Testis (tissue), 2 donors: ENCODE measurements at regions not wholly inside any gene's neighbourhood (a gene's known extent, or its start where the extent isn't known, plus 50 kb on each side); places are given as distances from the start of the nearest gene placed in this dataset.

Experiments used
- DNase-seq: peaks from one replicate; pipeline ENCODE4 v3.0.0-alpha.2; 2019
- H3K27ac ChIP-seq, 2 donors: fragments of 200-600 bp; sonication (generic); one replicate each; pipeline ENCODE4 v1.5.1; 2019
- H3K27me3 ChIP-seq: fragments of 200-600 bp; sonication (generic); one replicate; pipeline ENCODE4 v1.5.1; 2019
- H3K36me3 ChIP-seq: fragments of 200-600 bp; sonication (generic); one replicate; pipeline ENCODE4 v1.5.1; 2017; ENCODE audit warnings: low read depth; ENCODE audit errors: missing control alignments
- H3K4me1 ChIP-seq: fragments of 200-600 bp; sonication (generic); one replicate; pipeline ENCODE4 v1.5.1; 2019
- H3K4me3 ChIP-seq, 2 donors: fragments of 200-600 bp; sonication (generic); one replicate each; pipeline ENCODE4 v1.5.1; 2017 to 2019
- H3K9me3 ChIP-seq: fragments of 200-600 bp; sonication (generic); one replicate; pipeline ENCODE4 v1.5.1; 2017
- POLR2A ChIP-seq: fragments of 450-650 bp; IDR thresholded peaks from one replicate; pipeline ENCODE4 v1.6.1; 2017; ENCODE audit warnings: antibody characterized with exemption, mild to moderate bottlenecking, moderate library complexity
- WGBS, 2 donors: methylation state at CpG; one replicate each; pipeline ENCODE4 v1.1.5; 2018; 5-methylcytosine and 5-hydroxymethylcytosine counted together
- intact Hi-C: fragments of 100-400 bp; cut with DNase I; formaldehyde crosslinking; loops from one replicate; pipeline ENCODE4 v1.15.1; 2023; ENCODE audit warnings: low total_unique reads
- TF ChIP-seq, protein P1 (sequence below), 3 experiments: fragments of 450-650 bp in 2 of 3; fragments of 200-600 bp in 1 of 3; sonication (generic) in 1 of 3; IDR thresholded peaks; one replicate each; pipeline ENCODE4 v1.5.1; 2016 to 2019; ENCODE audit warnings: antibody characterized with exemption in 3 of 3, mild to moderate bottlenecking in 2 of 3, moderate library complexity in 1 of 3

DNA sequence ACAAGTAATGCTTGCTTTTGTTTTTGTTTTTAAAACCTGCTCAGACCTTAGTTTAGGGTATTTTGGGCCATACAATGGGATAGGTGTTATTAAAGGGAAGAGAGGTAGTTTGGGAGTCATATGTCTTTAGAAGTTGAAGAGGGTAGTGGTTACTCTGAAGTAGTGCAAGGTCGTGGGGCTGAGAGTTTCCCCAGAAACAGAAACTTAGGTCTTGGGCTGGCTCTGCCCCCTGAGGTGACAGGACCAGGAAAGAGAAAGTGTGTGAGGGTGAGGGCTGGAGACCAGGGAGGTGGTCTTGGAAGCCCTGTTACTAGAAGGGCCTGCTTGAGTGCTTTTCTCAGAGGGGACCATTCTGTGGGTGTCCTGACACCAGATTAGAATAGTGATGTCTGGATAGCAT lies 500.5 kb upstream of the SPHKAP start:
- DNase-seq, result no peak
- H3K4me1 ChIP-seq, result peaks cover 3% of the 10 kb centered on the region
- TF ChIP-seq, protein P1, sequence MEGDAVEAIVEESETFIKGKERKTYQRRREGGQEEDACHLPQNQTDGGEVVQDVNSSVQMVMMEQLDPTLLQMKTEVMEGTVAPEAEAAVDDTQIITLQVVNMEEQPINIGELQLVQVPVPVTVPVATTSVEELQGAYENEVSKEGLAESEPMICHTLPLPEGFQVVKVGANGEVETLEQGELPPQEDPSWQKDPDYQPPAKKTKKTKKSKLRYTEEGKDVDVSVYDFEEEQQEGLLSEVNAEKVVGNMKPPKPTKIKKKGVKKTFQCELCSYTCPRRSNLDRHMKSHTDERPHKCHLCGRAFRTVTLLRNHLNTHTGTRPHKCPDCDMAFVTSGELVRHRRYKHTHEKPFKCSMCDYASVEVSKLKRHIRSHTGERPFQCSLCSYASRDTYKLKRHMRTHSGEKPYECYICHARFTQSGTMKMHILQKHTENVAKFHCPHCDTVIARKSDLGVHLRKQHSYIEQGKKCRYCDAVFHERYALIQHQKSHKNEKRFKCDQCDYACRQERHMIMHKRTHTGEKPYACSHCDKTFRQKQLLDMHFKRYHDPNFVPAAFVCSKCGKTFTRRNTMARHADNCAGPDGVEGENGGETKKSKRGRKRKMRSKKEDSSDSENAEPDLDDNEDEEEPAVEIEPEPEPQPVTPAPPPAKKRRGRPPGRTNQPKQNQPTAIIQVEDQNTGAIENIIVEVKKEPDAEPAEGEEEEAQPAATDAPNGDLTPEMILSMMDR (IDR thresholded peaks at IDR 0.05), result no peak
- H3K36me3 ChIP-seq, result no peaks in the 10 kb centered on the region
- 52 to 69% methylated on average over 1 of the region's 1 CpG for WGBS, 2 donors
- no peaks in the 10 kb centered on the region for H3K9me3 ChIP-seq
- no peak overlapping the region for H3K4me3 ChIP-seq
- no peaks in the 10 kb centered on the region for H3K27me3 ChIP-seq
- no peak overlapping the region for H3K27ac ChIP-seq
- intact Hi-C loops, result no loop called here

DNA sequence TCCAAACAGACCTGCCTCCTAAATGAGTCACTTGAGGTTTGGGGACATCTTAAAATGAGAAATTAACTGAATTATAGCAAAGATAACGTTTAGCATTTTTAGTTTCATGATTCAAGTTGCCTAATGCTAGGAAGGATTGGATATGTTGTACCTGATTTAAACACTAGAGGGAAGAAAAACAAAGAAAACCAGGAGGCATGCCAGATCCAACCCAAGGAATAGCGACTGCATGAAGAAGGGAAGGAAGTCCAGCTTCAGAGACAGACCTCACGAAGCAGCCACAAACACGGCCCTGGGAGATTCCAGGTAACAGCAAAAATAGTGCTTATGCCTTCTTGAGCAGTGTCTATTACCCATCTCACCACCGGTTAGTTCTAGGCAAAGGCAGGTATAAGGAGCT lies 499.9 kb upstream of the SPHKAP start:
- no peak overlapping the region for H3K27ac ChIP-seq
- TF ChIP-seq, protein P1 (IDR thresholded peaks at IDR 0.05), result peak in 2 of 3 experiments; percentile 48 to 54
- TF ChIP-seq POLR2A, result no peak
- peaks cover 3% of the 10 kb centered on the region for H3K4me1 ChIP-seq
- no peaks in the 10 kb centered on the region for H3K9me3 ChIP-seq
- H3K27me3 ChIP-seq, result no peaks in the 10 kb centered on the region
- no peaks in the 10 kb centered on the region for H3K36me3 ChIP-seq
- intact Hi-C loops, result no loop called here
- DNase-seq, result peak; percentile 56
- WGBS, 2 donors, result 39 to 48% methylated on average over 5 of the region's 5 CpGs
- H3K4me3 ChIP-seq, result no peak overlapping the region

DNA sequence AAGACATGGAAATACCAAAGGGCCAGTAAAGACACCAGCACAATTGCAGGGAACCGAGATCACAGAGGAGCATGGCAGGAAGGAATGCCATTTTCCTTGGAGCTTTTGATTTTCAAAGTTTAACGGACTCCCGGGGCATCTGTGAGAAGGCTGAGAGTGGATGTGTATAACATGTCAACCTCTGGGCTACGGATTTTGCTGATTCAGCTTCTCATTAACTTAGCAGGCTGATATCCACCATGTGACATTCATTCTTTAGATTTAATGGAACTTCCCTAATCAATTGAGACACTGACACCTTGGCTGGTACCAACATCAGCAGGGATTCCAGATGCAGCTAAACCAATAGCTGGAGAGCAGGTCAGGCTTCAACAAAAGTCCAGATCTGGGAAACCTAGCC lies 496.6 kb upstream of the SPHKAP start:
- intact Hi-C loops, result no loop called here
- no peak overlapping the region for H3K27ac ChIP-seq
- H3K27me3 ChIP-seq, result no peaks in the 10 kb centered on the region
- no peak for DNase-seq
- H3K4me3 ChIP-seq, result no peak overlapping the region
- 86 to 99% methylated on average over 4 of the region's 4 CpGs for WGBS, 2 donors
- H3K4me1 ChIP-seq, result peaks cover 3% of the 10 kb centered on the region
- H3K9me3 ChIP-seq, result no peaks in the 10 kb centered on the region
- no peak for TF ChIP-seq POLR2A
- TF ChIP-seq, protein P1 (IDR thresholded peaks at IDR 0.05), result no peak
- no peaks in the 10 kb centered on the region for H3K36me3 ChIP-seq

DNA sequence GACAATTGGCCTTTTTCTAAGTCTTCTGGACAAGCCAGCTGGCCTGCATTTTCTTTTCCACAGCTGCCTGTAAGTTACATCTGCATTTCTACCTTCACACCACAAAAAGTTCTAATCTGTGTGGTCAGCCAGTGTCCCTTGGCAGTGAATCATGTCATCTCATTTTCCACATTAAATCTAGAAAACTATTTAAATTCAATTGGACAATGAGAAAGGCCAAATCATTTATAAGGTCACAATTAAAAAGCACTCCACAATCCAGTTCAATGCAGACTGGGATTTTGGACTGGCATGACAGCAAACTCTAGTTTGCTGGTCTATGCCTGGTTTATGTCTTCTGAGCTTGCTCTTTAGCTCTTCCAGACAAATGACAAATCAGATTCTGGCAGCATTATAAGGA lies 494.2 kb upstream of the SPHKAP start:
- Histone ChIP-seq H3K36me3 (no peaks in the 10 kb centered on the region), H3K4me3 (no peak overlapping the region), H3K4me1 (no peaks in the 10 kb centered on the region), H3K9me3 (no peaks in the 10 kb centered on the region), H3K27me3 (no peaks in the 10 kb centered on the region), H3K27ac (no peak overlapping the region)
- intact Hi-C loops, result no loop called here
- no peak for TF ChIP-seq POLR2A
- TF ChIP-seq, protein P1 (IDR thresholded peaks at IDR 0.05), result no peak
- no peak for DNase-seq

DNA sequence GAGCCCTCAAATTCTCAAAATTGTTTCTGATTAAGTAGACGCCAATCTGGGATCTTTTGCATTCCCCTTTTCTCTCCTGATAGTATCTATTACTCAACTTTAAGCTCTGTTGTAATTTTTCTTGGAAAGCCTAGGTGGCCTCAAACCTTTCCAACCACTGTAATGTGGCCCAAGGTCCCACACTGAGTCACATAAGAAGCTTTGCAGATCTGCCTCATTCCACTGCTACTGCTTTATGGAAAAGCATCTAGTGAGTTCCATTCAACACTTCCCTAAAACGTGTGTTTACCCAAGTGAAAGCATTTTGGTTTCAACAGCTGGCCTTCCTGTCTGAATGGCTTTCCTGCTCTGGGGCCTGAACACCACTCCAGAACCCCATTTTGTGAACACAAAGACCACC lies 493.6 kb upstream of the SPHKAP start:
- H3K36me3 ChIP-seq, result no peaks in the 10 kb centered on the region
- intact Hi-C loops, result no loop called here
- DNase-seq, result no peak
- 71 to 84% methylated on average over 2 of the region's 2 CpGs for WGBS, 2 donors
- H3K9me3 ChIP-seq, result no peaks in the 10 kb centered on the region
- no peaks in the 10 kb centered on the region for H3K4me1 ChIP-seq
- no peaks in the 10 kb centered on the region for H3K27me3 ChIP-seq
- H3K27ac ChIP-seq, result no peak overlapping the region
- H3K4me3 ChIP-seq, result no peak overlapping the region
- TF ChIP-seq, protein P1 (IDR thresholded peaks at IDR 0.05), result no peak
- no peak for TF ChIP-seq POLR2A
